Transverse colon (tissue), 4 donors: ENCODE measurements at regions not wholly inside any gene's neighbourhood (a gene's known extent, or its start where the extent isn't known, plus 50 kb on each side); places are given as distances from the start of the nearest gene placed in this dataset.

Experiments
- DNase-seq: peaks from one replicate; pipeline ENCODE4 v3.0.0-alpha.2; 2019
- H3K27ac ChIP-seq, 4 donors: fragments of 200-600 bp; sonication (generic); 2 replicates each; pipeline ENCODE4 v1.5.1; 2016 to 2018; ENCODE audit warnings: inconsistent platforms in 4 of 4
- H3K27me3 ChIP-seq: fragments of 200-600 bp; sonication (generic); 2 replicates; pipeline ENCODE4 v1.5.1; 2017; ENCODE audit warnings: inconsistent platforms
- H3K36me3 ChIP-seq, 4 donors: fragments of 200-600 bp; sonication (generic); 2 replicates each; pipeline ENCODE4 v1.5.1; 2017 to 2019; ENCODE audit warnings: inconsistent platforms in 4 of 4
- H3K4me1 ChIP-seq, 4 donors: fragments of 200-600 bp; sonication (generic); 2 replicates each; pipeline ENCODE4 v1.5.1; 2017 to 2020; ENCODE audit warnings: inconsistent platforms in 4 of 4
- H3K4me3 ChIP-seq, 4 donors: fragments of 200-600 bp; sonication (generic); 1 replicate in 1 of 4; 2 replicates in 3 of 4; pipeline versions ENCODE4 v1.5.1 to v1.6.1; 2017 to 2019; ENCODE audit warnings: inconsistent platforms in 4 of 4
- H3K9me3 ChIP-seq, 2 donors: fragments of 200-600 bp; sonication (generic); 2 replicates each; pipeline ENCODE4 v1.5.1; 2017 to 2019; ENCODE audit warnings: inconsistent platforms in 2 of 2
- EP300 ChIP-seq: sonication (generic); formaldehyde crosslinking; IDR thresholded peaks from one replicate; pipeline ENCODE4 v1.6.1; 2017; ENCODE audit warnings: antibody characterized with exemption, low read depth
- POLR2A ChIP-seq: fragments of 450-650 bp; IDR thresholded peaks from one replicate; pipeline ENCODE4 v1.6.1; 2016; ENCODE audit warnings: antibody characterized with exemption, mild to moderate bottlenecking, moderate library complexity
- POLR2AphosphoS5 ChIP-seq, 3 donors: sonication (generic); formaldehyde crosslinking; IDR thresholded peaks; one replicate each; pipeline ENCODE4 v1.6.1; 2016; ENCODE audit warnings: antibody characterized with exemption in 3 of 3
- WGBS, 2 donors: methylation state at CpG; one replicate each; pipeline ENCODE4 v1.1.5; 2018; ENCODE audit warnings: low coverage in 1 of 2; 5-methylcytosine and 5-hydroxymethylcytosine counted together
- in situ Hi-C, 4 donors: fragments of 200-750 bp; cut with MboI; loops; one replicate each; pipeline versions ENCODE4 v1.15.0 to v1.15.1; 2017; ENCODE audit warnings: low sequenced_read_pairs in 3 of 4, low pct_ligation_motif_present in 1 of 4, low pct_unique_long_range_greater_than_20kb in 1 of 4
- intact Hi-C: fragments of 100-400 bp; cut with DNase I; formaldehyde crosslinking; loops from one replicate; pipeline ENCODE4 v1.15.1; 2023; ENCODE audit warnings: low total_unique reads
- TF ChIP-seq, protein P1 (sequence below), 5 experiments: fragments of 200-600 bp in 3 of 5; fragments of 450-650 bp in 2 of 5; sonication (generic) in 3 of 5; IDR thresholded peaks; 1 replicate in 2 of 5; 2 replicates in 3 of 5; pipeline ENCODE4 v1.5.1; 2016 to 2017; ENCODE audit warnings: antibody characterized with exemption in 5 of 5, inconsistent platforms in 3 of 5, mild to moderate bottlenecking in 2 of 5, moderate library complexity in 1 of 5

DNA sequence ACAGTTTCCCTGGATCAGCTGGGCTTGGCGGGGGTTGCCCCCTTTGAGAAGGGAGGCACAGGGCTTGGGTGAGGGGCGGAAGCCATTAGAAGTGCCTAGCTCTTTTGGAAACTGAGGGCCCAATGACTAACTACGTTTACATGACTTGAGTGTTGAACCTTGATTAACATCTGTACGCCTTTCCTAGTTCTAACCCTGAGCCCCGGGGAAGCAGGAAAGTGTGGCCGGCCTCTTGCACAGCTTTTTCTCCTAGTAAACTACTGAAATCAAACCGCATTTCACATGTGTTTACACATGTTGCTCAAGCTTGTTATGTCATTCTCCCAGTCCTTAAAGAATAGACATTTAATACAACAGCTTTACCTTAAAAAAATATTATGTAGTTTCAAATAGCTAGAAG, 1356.4 kb upstream of the TMEM132C start:
- no peaks in the 10 kb centered on the region for H3K27me3 ChIP-seq
- H3K27ac ChIP-seq = no peak overlapping the region
- H3K4me1 ChIP-seq = no peaks in the 10 kb centered on the region
- H3K36me3 ChIP-seq = no peaks in the 10 kb centered on the region
- TF ChIP-seq POLR2A (no peak), POLR2AphosphoS5 (IDR thresholded peaks at IDR 0.05) (no peak), EP300 (no peak)
- intact Hi-C loops (no loop called here), in situ Hi-C loops (no loop called here)
- WGBS, 2 donors = 75 to 86% methylated on average over 5 to 7 of the region's 7 CpGs
- DNase-seq = no peak
- no peak overlapping the region for H3K4me3 ChIP-seq
- H3K9me3 ChIP-seq = no peaks in the 10 kb centered on the region

- no peak overlapping the region for H3K27ac ChIP-seq
- no peak overlapping the region for H3K4me3 ChIP-seq
- no peaks in the 10 kb centered on the region for H3K9me3 ChIP-seq
- no peak for TF ChIP-seq EP300
- no peak for TF ChIP-seq POLR2AphosphoS5 (IDR thresholded peaks at IDR 0.05)
- no peak for TF ChIP-seq POLR2A
- TF ChIP-seq, protein P1, sequence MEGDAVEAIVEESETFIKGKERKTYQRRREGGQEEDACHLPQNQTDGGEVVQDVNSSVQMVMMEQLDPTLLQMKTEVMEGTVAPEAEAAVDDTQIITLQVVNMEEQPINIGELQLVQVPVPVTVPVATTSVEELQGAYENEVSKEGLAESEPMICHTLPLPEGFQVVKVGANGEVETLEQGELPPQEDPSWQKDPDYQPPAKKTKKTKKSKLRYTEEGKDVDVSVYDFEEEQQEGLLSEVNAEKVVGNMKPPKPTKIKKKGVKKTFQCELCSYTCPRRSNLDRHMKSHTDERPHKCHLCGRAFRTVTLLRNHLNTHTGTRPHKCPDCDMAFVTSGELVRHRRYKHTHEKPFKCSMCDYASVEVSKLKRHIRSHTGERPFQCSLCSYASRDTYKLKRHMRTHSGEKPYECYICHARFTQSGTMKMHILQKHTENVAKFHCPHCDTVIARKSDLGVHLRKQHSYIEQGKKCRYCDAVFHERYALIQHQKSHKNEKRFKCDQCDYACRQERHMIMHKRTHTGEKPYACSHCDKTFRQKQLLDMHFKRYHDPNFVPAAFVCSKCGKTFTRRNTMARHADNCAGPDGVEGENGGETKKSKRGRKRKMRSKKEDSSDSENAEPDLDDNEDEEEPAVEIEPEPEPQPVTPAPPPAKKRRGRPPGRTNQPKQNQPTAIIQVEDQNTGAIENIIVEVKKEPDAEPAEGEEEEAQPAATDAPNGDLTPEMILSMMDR (IDR thresholded peaks at IDR 0.05) = no peak
- intact Hi-C loops = no loop called here
- no peaks in the 10 kb centered on the region for H3K27me3 ChIP-seq
- in situ Hi-C loops = no loop called here
- 90 to 92% methylated on average over 6 of the region's 6 CpGs for WGBS, 2 donors
- no peaks in the 10 kb centered on the region for H3K36me3 ChIP-seq
- no peaks in the 10 kb centered on the region for H3K4me1 ChIP-seq
- no peak for DNase-seq
Measured at GRCh38 chr12:126912111-126912510, 1354.9 kb upstream of the TMEM132C start.

DNA sequence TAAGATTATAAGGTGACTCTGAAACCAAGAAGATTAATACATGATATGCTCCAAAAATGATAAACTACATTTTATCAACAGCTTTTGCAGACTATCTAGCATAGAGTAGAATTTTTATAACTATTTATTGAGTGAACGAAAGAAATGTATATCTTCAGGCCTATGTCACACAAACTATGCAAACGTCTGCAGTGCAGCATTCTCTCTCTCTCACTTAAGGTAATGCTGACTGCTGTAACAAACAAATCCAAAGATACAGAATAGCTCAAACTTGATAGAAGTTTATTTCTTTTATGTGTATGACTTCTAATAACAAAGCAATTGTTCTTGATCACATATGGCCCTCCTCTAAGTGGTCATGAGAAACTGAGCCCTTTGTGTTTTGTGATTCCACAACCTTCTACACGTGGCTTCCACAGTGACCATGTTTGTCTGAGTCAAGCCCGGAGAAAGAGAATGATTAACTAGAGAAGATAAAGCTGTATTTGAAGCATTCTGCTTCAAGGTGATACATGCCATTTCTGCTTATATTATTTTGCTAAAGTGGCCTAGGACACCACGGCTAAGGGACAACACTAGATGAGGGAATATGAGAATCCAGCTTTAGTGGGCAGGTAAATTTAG, 1352.7 kb upstream of the TMEM132C start:
- intact Hi-C loops (no loop called here), in situ Hi-C loops (no loop called here)
- Histone ChIP-seq H3K27ac (no peak overlapping the region), H3K9me3 (no peaks in the 10 kb centered on the region), H3K36me3 (no peaks in the 10 kb centered on the region), H3K4me1 (no peaks in the 10 kb centered on the region), H3K27me3 (no peaks in the 10 kb centered on the region), H3K4me3 (no peak overlapping the region)
- no peak for DNase-seq
- TF ChIP-seq, protein P1 (IDR thresholded peaks at IDR 0.05) = no peak
- TF ChIP-seq POLR2AphosphoS5 (IDR thresholded peaks at IDR 0.05) (no peak), EP300 (no peak), POLR2A (no peak)
- WGBS, 2 donors = 40 to 49% methylated on average over 5 of the region's 5 CpGs

DNA sequence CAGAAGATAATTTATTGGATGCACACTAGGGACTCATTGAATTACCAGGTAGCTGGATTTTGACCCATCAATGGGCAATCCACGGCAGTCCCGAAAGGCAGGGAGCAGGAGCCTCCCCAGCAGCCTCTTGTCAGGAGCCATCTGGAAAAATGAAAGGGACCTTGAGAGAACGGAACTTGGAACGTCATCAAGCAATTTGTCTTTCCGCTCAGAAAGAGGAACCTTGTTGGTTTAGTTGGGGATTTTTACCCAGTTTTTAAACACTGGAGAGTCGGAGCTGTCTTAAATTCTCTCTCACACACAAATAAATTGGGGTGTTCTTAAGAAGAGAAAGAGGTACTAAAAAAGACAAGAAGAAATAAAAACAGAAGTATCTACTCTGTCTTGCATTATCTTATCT, 1351.7 kb upstream of the TMEM132C start:
- no peak overlapping the region for H3K4me3 ChIP-seq
- no peak for DNase-seq
- no peak overlapping the region for H3K27ac ChIP-seq
- TF ChIP-seq POLR2AphosphoS5 (IDR thresholded peaks at IDR 0.05) (no peak), POLR2A (no peak), EP300 (no peak)
- TF ChIP-seq, protein P1 (IDR thresholded peaks at IDR 0.05) = no peak
- H3K9me3 ChIP-seq = no peaks in the 10 kb centered on the region
- in situ Hi-C loops = no loop called here
- H3K27me3 ChIP-seq = no peaks in the 10 kb centered on the region
- WGBS, 2 donors = 43 to 74% methylated on average over 4 to 6 of the region's 6 CpGs
- intact Hi-C loops = no loop called here
- no peaks in the 10 kb centered on the region for H3K4me1 ChIP-seq
- no peaks in the 10 kb centered on the region for H3K36me3 ChIP-seq
